Duodenal mucosa (tissue), 2 donors: ENCODE measurements at regions not wholly inside any gene's neighbourhood (a gene's known extent, or its start where the extent isn't known, plus 50 kb on each side); places are given as distances from the start of the nearest gene placed in this dataset.

Experiments used
- H3K27ac ChIP-seq: one replicate; pipeline ENCODE4 v1.7.0; 2013; ENCODE audit warnings: low read depth, low read length
- H3K27me3 ChIP-seq, 2 donors: one replicate each; pipeline ENCODE4 v1.7.0; 2013; ENCODE audit warnings: low read length in 2 of 2, control low read depth in 1 of 2; ENCODE audit not compliant: insufficient read depth in 2 of 2, control insufficient read depth in 1 of 2
- H3K36me3 ChIP-seq, 2 donors: one replicate each; pipeline ENCODE4 v1.7.0; 2013; ENCODE audit warnings: low read length in 2 of 2, control low read depth in 1 of 2; ENCODE audit not compliant: insufficient read depth in 2 of 2, control insufficient read depth in 1 of 2
- H3K4me1 ChIP-seq, 2 donors: one replicate each; pipeline ENCODE4 v1.7.0; 2013; ENCODE audit warnings: low read length in 2 of 2, control low read depth in 1 of 2; ENCODE audit not compliant: insufficient read depth in 2 of 2, control insufficient read depth in 1 of 2
- H3K4me3 ChIP-seq, 2 donors: one replicate each; pipeline ENCODE4 v1.7.0; 2013; ENCODE audit warnings: low read length in 2 of 2, low read depth in 1 of 2
- H3K9ac ChIP-seq, 2 donors: one replicate each; pipeline ENCODE4 v1.7.0; 2013; ENCODE audit warnings: low read length in 2 of 2, low read depth in 1 of 2
- H3K9me3 ChIP-seq, 2 donors: one replicate each; pipeline ENCODE4 v1.7.0; 2013; ENCODE audit warnings: low read length in 2 of 2, control low read depth in 1 of 2; ENCODE audit not compliant: control insufficient read depth in 1 of 2

- Histone ChIP-seq H3K27me3 (no peaks in the 10 kb centered on the region), H3K27ac (no peak overlapping the region), H3K9me3 (no peaks in the 10 kb centered on the region), H3K4me1 (no peaks in the 10 kb centered on the region), H3K9ac (no peak overlapping the region), H3K36me3 (no peaks in the 10 kb centered on the region), H3K4me3 (no peak overlapping the region)
These were observed 217.1 kb upstream of the CYRIA start for GRCh38 chr2:16882706-16883105.

GRCh38 chr2:16881122-16881521 is 215.5 kb upstream of the CYRIA start:
- Histone ChIP-seq H3K27me3 (no peaks in the 10 kb centered on the region), H3K4me3 (no peak overlapping the region), H3K36me3 (no peaks in the 10 kb centered on the region), H3K9ac (no peak overlapping the region), H3K4me1 (no peaks in the 10 kb centered on the region), H3K9me3 (no peaks in the 10 kb centered on the region), H3K27ac (no peak overlapping the region)

GRCh38 chr2:16871411-16871810 is 205.8 kb upstream of the CYRIA start:
- Histone ChIP-seq H3K27ac (no peak overlapping the region), H3K4me1 (no peaks in the 10 kb centered on the region), H3K9me3 (no peaks in the 10 kb centered on the region), H3K9ac (no peak overlapping the region), H3K36me3 (no peaks in the 10 kb centered on the region), H3K4me3 (no peak overlapping the region), H3K27me3 (no peaks in the 10 kb centered on the region)

- Histone ChIP-seq H3K4me1 (no peaks in the 10 kb centered on the region), H3K9me3 (no peaks in the 10 kb centered on the region), H3K9ac (no peak overlapping the region), H3K4me3 (no peak overlapping the region), H3K36me3 (no peaks in the 10 kb centered on the region), H3K27ac (no peak overlapping the region), H3K27me3 (no peaks in the 10 kb centered on the region)
These were observed 204.9 kb upstream of the CYRIA start for GRCh38 chr2:16870491-16871076.

- Histone ChIP-seq H3K27ac (no peak overlapping the region), H3K9me3 (no peaks in the 10 kb centered on the region), H3K4me3 (no peak overlapping the region), H3K36me3 (no peaks in the 10 kb centered on the region), H3K9ac (no peak overlapping the region), H3K4me1 (no peaks in the 10 kb centered on the region), H3K27me3 (no peaks in the 10 kb centered on the region)
These were observed 204.1 kb upstream of the CYRIA start for GRCh38 chr2:16869711-16870110.

GRCh38 chr2:16862471-16862870 is 196.8 kb upstream of the CYRIA start:
- Histone ChIP-seq H3K36me3 (no peaks in the 10 kb centered on the region), H3K27ac (no peak overlapping the region), H3K9ac (no peak overlapping the region), H3K27me3 (no peaks in the 10 kb centered on the region), H3K4me3 (no peak overlapping the region), H3K9me3 (no peaks in the 10 kb centered on the region), H3K4me1 (no peaks in the 10 kb centered on the region)

- Histone ChIP-seq H3K4me1 (no peaks in the 10 kb centered on the region), H3K27ac (no peak overlapping the region), H3K4me3 (no peak overlapping the region), H3K9me3 (no peaks in the 10 kb centered on the region), H3K27me3 (no peaks in the 10 kb centered on the region), H3K9ac (no peak overlapping the region), H3K36me3 (no peaks in the 10 kb centered on the region)
These were observed 195.9 kb upstream of the CYRIA start for GRCh38 chr2:16861530-16861929.

GRCh38 chr2:16861111-16861510 is 195.5 kb upstream of the CYRIA start:
- H3K36me3 ChIP-seq: no peaks in the 10 kb centered on the region
- no peaks in the 10 kb centered on the region for H3K4me1 ChIP-seq
- no peak overlapping the region for H3K4me3 ChIP-seq
- H3K9me3 ChIP-seq: no peaks in the 10 kb centered on the region
- H3K27me3 ChIP-seq: no peaks in the 10 kb centered on the region
- H3K27ac ChIP-seq: no peak overlapping the region
- H3K9ac ChIP-seq: no peak overlapping the region

- H3K27me3 ChIP-seq: no peaks in the 10 kb centered on the region
- no peak overlapping the region for H3K9ac ChIP-seq
- H3K27ac ChIP-seq: no peak overlapping the region
- no peaks in the 10 kb centered on the region for H3K4me1 ChIP-seq
- H3K36me3 ChIP-seq: no peaks in the 10 kb centered on the region
- H3K4me3 ChIP-seq: no peak overlapping the region
- H3K9me3 ChIP-seq: no peaks in the 10 kb centered on the region
These were observed 195.0 kb upstream of the CYRIA start for GRCh38 chr2:16860627-16861026.

GRCh38 chr2:16855183-16855582 is 189.5 kb upstream of the CYRIA start:
- Histone ChIP-seq H3K27ac (no peak overlapping the region), H3K9ac (no peak overlapping the region), H3K9me3 (no peaks in the 10 kb centered on the region), H3K27me3 (no peaks in the 10 kb centered on the region), H3K4me1 (no peaks in the 10 kb centered on the region), H3K36me3 (no peaks in the 10 kb centered on the region), H3K4me3 (no peak overlapping the region)

GRCh38 chr2:16853088-16853487 is 187.5 kb upstream of the CYRIA start:
- Histone ChIP-seq H3K9me3 (no peaks in the 10 kb centered on the region), H3K4me3 (no peak overlapping the region), H3K27me3 (no peaks in the 10 kb centered on the region), H3K27ac (no peak overlapping the region), H3K4me1 (no peaks in the 10 kb centered on the region), H3K36me3 (no peaks in the 10 kb centered on the region), H3K9ac (no peak overlapping the region)
